ENCODE measurements at regions not wholly inside any gene's neighbourhood (a gene's known extent, or its start where the extent isn't known, plus 50 kb on each side); places are given as distances from the start of the nearest gene placed in this dataset.
"Not testable (repeated sequence)": the region's sequence is repeated elsewhere in the genome, so short reads cannot be mapped to it uniquely, and the experiment has no call there.

GRCh38 chr5:110824936-110825441 lies 86.2 kb downstream of the SLC25A46 start:
- no peak for DNase-seq
- no peak for ATAC-seq
- no peaks in the 10 kb centered on the region for H3K36me3 ChIP-seq
- no peaks in the 10 kb centered on the region for H3K27me3 ChIP-seq
- H3K9me3 ChIP-seq = peaks cover 0 to 57% (median 18%) of the 10 kb centered on the region in 11 donors
- WGBS, 2 donors = 77 to 79% methylated on average over 3 of the region's 3 CpGs
- intact Hi-C loops (cut with DNase I) = no loop called here
- no peak overlapping the region for H3K4me3 ChIP-seq
- no peak for TF ChIP-seq CTCF (IDR thresholded peaks at IDR 0.05)
- no peaks in the 10 kb centered on the region for H3K4me1 ChIP-seq
- H3K27ac ChIP-seq = no peak overlapping the region

DNA sequence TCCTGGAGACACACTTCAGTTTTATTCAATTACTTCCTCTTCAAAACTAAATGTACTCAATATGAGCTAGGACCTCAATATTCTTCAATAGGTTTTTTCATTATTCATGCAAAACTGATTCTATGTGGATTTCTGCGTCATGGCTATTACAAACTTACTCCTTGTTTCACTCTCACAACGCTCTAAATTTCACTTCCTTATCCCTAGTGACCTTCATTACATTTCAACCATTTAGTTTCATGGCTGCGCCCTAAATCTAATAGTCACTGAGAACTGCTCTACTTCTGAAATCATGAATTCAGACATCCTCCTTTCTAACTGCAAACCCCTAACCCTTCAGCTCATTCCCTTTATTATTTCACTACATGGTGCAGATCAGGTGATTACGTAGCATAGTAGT lies 93.9 kb downstream of the SLC25A46 start:
- H3K9me3 ChIP-seq = peaks cover 0 to 20% (median 8%) of the 10 kb centered on the region in 11 donors
- intact Hi-C loops (cut with DNase I) = no loop called here
- ATAC-seq (no peak), DNase-seq (no peak)
- H3K27ac ChIP-seq = no peak overlapping the region
- no peaks in the 10 kb centered on the region for H3K36me3 ChIP-seq
- no peaks in the 10 kb centered on the region for H3K4me1 ChIP-seq
- no peaks in the 10 kb centered on the region for H3K27me3 ChIP-seq
- H3K4me3 ChIP-seq = no peak overlapping the region
- 73 to 90% methylated on average over 4 of the region's 4 CpGs for WGBS, 2 donors
- no peak for TF ChIP-seq CTCF (IDR thresholded peaks at IDR 0.05)

DNA sequence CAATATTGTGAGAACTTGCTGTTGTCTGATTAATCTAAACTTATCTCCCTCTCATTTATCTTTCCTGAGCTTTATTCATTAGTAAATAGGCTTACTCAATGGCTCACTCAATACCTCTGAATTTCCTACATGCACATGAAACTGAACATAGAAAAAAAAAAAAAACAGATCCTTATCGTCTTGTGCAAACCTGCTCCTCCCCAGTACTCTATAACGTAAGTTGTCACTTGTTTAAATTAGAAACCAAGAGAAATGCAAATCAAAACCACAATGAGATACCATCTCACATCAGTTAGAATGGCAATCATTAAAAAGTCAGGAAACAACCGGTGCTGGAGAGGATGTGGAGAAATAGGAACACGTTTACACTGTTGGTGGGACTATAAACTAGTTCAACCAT lies 96.1 kb downstream of the SLC25A46 start:
- H3K27me3 ChIP-seq; H3K4me1 ChIP-seq; ATAC-seq; H3K4me3 ChIP-seq; H3K27ac ChIP-seq; H3K36me3 ChIP-seq; DNase-seq; H3K9me3 ChIP-seq; intact Hi-C loops (cut with DNase I): not testable (repeated sequence)
- 77 to 82% methylated on average over 4 of the region's 4 CpGs for WGBS, 2 donors

- H3K36me3 ChIP-seq = no peaks in the 10 kb centered on the region
- H3K27ac ChIP-seq = no peak overlapping the region
- H3K9me3 ChIP-seq = no peaks in the 10 kb centered on the region
- no peak for DNase-seq
- no peak overlapping the region for H3K4me3 ChIP-seq
- no peaks in the 10 kb centered on the region for H3K27me3 ChIP-seq
- WGBS, 2 donors = 45 to 63% methylated on average over 1 of the region's 1 CpG
- no peak for TF ChIP-seq CTCF (IDR thresholded peaks at IDR 0.05)
- intact Hi-C loops (cut with DNase I) = no loop called here
- ATAC-seq = no peak
- no peaks in the 10 kb centered on the region for H3K4me1 ChIP-seq
Measured at GRCh38 chr5:110836851-110837250, 98.0 kb downstream of the SLC25A46 start.

GRCh38 chr5:110838357-110838756 lies 99.5 kb downstream of the SLC25A46 start:
- H3K27ac ChIP-seq; H3K4me1 ChIP-seq; H3K4me3 ChIP-seq; H3K36me3 ChIP-seq; intact Hi-C loops (cut with DNase I); DNase-seq; H3K27me3 ChIP-seq; H3K9me3 ChIP-seq; ATAC-seq: not testable (repeated sequence)
- WGBS, 2 donors = 61 to 81% methylated on average over 3 of the region's 3 CpGs
